B cell (primary cell): ENCODE measurements at regions not wholly inside any gene's neighbourhood (a gene's known extent, or its start where the extent isn't known, plus 50 kb on each side); places are given as distances from the start of the nearest gene placed in this dataset.

ENCODE experiments used
- ATAC-seq: fragments of 200-7000 bp; cut with Tn5 transposase; one replicate; pipeline ENCODE4 v1.10.0; 2021; ENCODE audit warnings: low read depth, mild to moderate bottlenecking, moderate number of reproducible peaks, moderate library complexity
- CTCF ChIA-PET: fragments of 350-600 bp; sonication (Branson Sonifier 250); formaldehyde crosslinking; loops from one replicate; lab custom pipeline; 2021; ENCODE audit warnings: antibody characterized with exemption, inconsistent platforms; lab: Charles Lee
- POLR2A ChIA-PET: fragments of 350-600 bp; sonication (Branson Sonifier 250); formaldehyde crosslinking; loops from one replicate; lab custom pipeline; 2021; ENCODE audit warnings: antibody characterized with exemption; lab: Charles Lee
- DNase-seq: peaks from one replicate; pipeline ENCODE4 v3.0.0; 2013
- H2AFZ ChIP-seq: 2 replicates; pipeline ENCODE4 v1.6.1; 2012; ENCODE audit warnings: mild to moderate bottlenecking, low read depth, low read length; ENCODE audit not compliant: insufficient read depth, poor library complexity, severe bottlenecking
- H3K27ac ChIP-seq, 2 donors: 1 replicate in 1 of 2; 2 replicates in 1 of 2; pipeline ENCODE4 v1.5.1; 2012 to 2013; ENCODE audit warnings: low read length in 2 of 2, mild to moderate bottlenecking in 2 of 2, moderate library complexity in 1 of 2
- H3K27me3 ChIP-seq, 4 experiments: fragments of 200-600 bp in 1 of 4; sonication (generic) in 1 of 4; replicated peaks in 1 of 4; 1 replicate in 2 of 4; 2 replicates in 2 of 4; pipeline versions ENCODE4 v1.6.1 to v1.7.0; 2013 to 2016; ENCODE audit warnings: low read length in 3 of 4, mild to moderate bottlenecking in 2 of 4, mixed read lengths in 1 of 4, moderate library complexity in 1 of 4; ENCODE audit not compliant: insufficient read depth in 4 of 4, control insufficient read depth in 3 of 4; ENCODE audit errors: control extremely low read depth in 1 of 4
- H3K36me3 ChIP-seq, 2 experiments: replicated peaks in 1 of 2; 1 replicate in 1 of 2; 2 replicates in 1 of 2; pipeline versions ENCODE4 v1.6.1 to v1.7.1; 2013; ENCODE audit warnings: low read length in 1 of 2; ENCODE audit not compliant: insufficient read depth in 2 of 2, control insufficient read depth in 1 of 2; ENCODE audit errors: control extremely low read depth in 1 of 2, extremely low read depth in 1 of 2
- H3K4me1 ChIP-seq, 2 donors: fragments of 200-600 bp in 1 of 2; sonication (generic) in 1 of 2; 1 replicate in 1 of 2; 2 replicates in 1 of 2; pipeline versions ENCODE4 v1.5.1 to v1.6.1; 2013 to 2017; ENCODE audit warnings: low read length in 2 of 2; ENCODE audit not compliant: control insufficient read depth in 2 of 2, insufficient read depth in 2 of 2
- H3K4me2 ChIP-seq: replicated peaks from 2 replicates; pipeline ENCODE3; 2012; ENCODE audit warnings: mild to moderate bottlenecking, low read depth, low read length; ENCODE audit not compliant: poor library complexity, severe bottlenecking
- H3K4me3 ChIP-seq, 5 experiments: fragments of 200-600 bp in 1 of 5; sonication (generic) in 1 of 5; 1 replicate in 3 of 5; 2 replicates in 2 of 5; pipeline versions ENCODE4 v1.5.1 to v1.7.0; 2011 to 2016; ENCODE audit warnings: low read length in 4 of 5, mild to moderate bottlenecking in 4 of 5, low read depth in 2 of 5, control low read depth in 1 of 5, moderate library complexity in 1 of 5; ENCODE audit not compliant: insufficient read depth in 1 of 5; ENCODE audit errors: control extremely low read depth in 1 of 5, extremely low read depth in 1 of 5
- H3K79me2 ChIP-seq: fragments of 200-600 bp; sonication (generic); one replicate; pipeline ENCODE4 v1.6.0; 2016; ENCODE audit warnings: low read length; ENCODE audit not compliant: control insufficient read depth, insufficient read depth
- H3K9ac ChIP-seq: fragments of 200-600 bp; sonication (generic); 2 replicates; pipeline ENCODE4 v1.6.1; 2017; ENCODE audit warnings: mild to moderate bottlenecking, low read length, moderate library complexity
- H3K9me3 ChIP-seq, 3 donors: one replicate each; pipeline versions ENCODE4 v1.6.1 to v1.7.1; 2013; ENCODE audit warnings: low read length in 2 of 3; ENCODE audit not compliant: control insufficient read depth in 2 of 3, insufficient read depth in 1 of 3; ENCODE audit errors: control extremely low read depth in 1 of 3
- H4K20me1 ChIP-seq: 2 replicates; pipeline ENCODE4 v1.6.0; 2012; ENCODE audit warnings: mild to moderate bottlenecking, low read length; ENCODE audit not compliant: insufficient read depth, control insufficient read depth, poor library complexity, severe bottlenecking
- H3K27ac Mint-ChIP-seq: one replicate; pipeline ENCODE4 v1.8.0; 2021; ENCODE audit warnings: mixed read lengths
- H3K27me3 Mint-ChIP-seq: one replicate; pipeline ENCODE4 v1.8.0; 2021; ENCODE audit warnings: mixed read lengths
- H3K4me1 Mint-ChIP-seq: one replicate; pipeline ENCODE4 v1.8.0; 2021; ENCODE audit warnings: mixed read lengths
- H3K4me3 Mint-ChIP-seq: one replicate; pipeline ENCODE4 v1.8.0; 2021; ENCODE audit warnings: mixed read lengths
- H3K9me3 Mint-ChIP-seq: one replicate; pipeline ENCODE4 v1.8.0; 2022; ENCODE audit warnings: mixed read lengths; ENCODE audit not compliant: insufficient read depth
- EZH2 ChIP-seq: IDR thresholded peaks from 2 replicates; pipeline ENCODE4 v1.6.1; 2012; ENCODE audit warnings: borderline replicate concordance, low read depth, mild to moderate bottlenecking, moderate library complexity, low read length; ENCODE audit not compliant: insufficient read depth, poor library complexity, severe bottlenecking
- WGBS: methylation state at CpG from one replicate; pipeline ENCODE4 v1.1.5; 2013; ENCODE audit warnings: missing lambda C conversion rate; ENCODE audit not compliant: insufficient coverage; 5-methylcytosine and 5-hydroxymethylcytosine counted together
- intact Hi-C: fragments of 100-400 bp; cut with micrococcal nuclease; formaldehyde crosslinking; loops from one replicate; pipeline ENCODE4 v1.10.0; 2022
- TF ChIP-seq, protein P1 (sequence below): fragments of 200-600 bp; IDR thresholded peaks from one replicate; pipeline ENCODE4 v1.8.0; 2022; ENCODE audit warnings: antibody characterized with exemption, mild to moderate bottlenecking

- no peak overlapping the region for H2AFZ ChIP-seq
- no peak overlapping the region for H3K27ac Mint-ChIP-seq
- peaks cover 13% of the 10 kb centered on the region for H3K27me3 Mint-ChIP-seq
- H3K4me1 Mint-ChIP-seq, result no peaks in the 10 kb centered on the region
- no peaks in the 10 kb centered on the region for H3K4me1 ChIP-seq
- intact Hi-C loops, result no loop called here
- POLR2A ChIA-PET, result no interaction called here
- H3K9me3 ChIP-seq, result no peaks in the 10 kb centered on the region
- no peak overlapping the region for H3K4me3 Mint-ChIP-seq
- no peak for ATAC-seq
- H3K79me2 ChIP-seq, result no peaks in the 10 kb centered on the region
- no peaks in the 10 kb centered on the region for H3K9me3 Mint-ChIP-seq
- H3K4me2 ChIP-seq, result no peak overlapping the region
- H3K4me3 ChIP-seq, result no peak overlapping the region
- WGBS, result 67% methylated on average over 1 of the region's 2 CpGs
- H3K27ac ChIP-seq, result no peak overlapping the region
- DNase-seq, result no peak
- H3K27me3 ChIP-seq, result no peaks in the 10 kb centered on the region
- no peaks in the 10 kb centered on the region for H4K20me1 ChIP-seq
- CTCF ChIA-PET, result interaction anchor here (1.0 kb wide), 1 partner anchor 106 kb away, joined by 4 read pairs; no protein-coding TSS in a partner anchor
- no peaks in the 10 kb centered on the region for H3K36me3 ChIP-seq
- no peak overlapping the region for H3K9ac ChIP-seq
- no peak for TF ChIP-seq EZH2
- TF ChIP-seq, protein P1, sequence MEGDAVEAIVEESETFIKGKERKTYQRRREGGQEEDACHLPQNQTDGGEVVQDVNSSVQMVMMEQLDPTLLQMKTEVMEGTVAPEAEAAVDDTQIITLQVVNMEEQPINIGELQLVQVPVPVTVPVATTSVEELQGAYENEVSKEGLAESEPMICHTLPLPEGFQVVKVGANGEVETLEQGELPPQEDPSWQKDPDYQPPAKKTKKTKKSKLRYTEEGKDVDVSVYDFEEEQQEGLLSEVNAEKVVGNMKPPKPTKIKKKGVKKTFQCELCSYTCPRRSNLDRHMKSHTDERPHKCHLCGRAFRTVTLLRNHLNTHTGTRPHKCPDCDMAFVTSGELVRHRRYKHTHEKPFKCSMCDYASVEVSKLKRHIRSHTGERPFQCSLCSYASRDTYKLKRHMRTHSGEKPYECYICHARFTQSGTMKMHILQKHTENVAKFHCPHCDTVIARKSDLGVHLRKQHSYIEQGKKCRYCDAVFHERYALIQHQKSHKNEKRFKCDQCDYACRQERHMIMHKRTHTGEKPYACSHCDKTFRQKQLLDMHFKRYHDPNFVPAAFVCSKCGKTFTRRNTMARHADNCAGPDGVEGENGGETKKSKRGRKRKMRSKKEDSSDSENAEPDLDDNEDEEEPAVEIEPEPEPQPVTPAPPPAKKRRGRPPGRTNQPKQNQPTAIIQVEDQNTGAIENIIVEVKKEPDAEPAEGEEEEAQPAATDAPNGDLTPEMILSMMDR, result no peak
Observed at GRCh38 chr6:99013145-99013544, 65.4 kb upstream of the FBXL4 start.

DNA sequence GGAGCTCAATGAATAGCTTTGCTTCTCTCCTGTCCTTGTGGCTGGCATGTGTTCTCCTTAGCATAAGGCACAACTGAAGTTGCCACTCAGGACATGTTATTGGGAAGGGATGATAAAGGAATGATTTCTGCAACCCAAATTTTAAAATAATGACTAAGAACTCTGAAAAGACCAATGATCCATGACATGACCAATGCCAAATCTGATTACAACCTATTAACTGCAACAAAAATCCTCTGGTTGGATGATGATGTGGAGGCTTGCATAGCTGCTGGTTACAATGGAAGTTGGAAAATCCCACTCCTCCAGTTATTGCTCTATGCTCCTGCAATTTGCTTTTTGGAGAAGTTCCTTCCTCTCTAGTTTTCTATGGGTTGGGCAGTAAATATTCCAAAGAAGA is 63.4 kb upstream of the FBXL4 start:
- Mint-ChIP-seq H3K4me3 (no peak overlapping the region), H3K27me3 (peaks cover 9% of the 10 kb centered on the region), H3K27ac (no peak overlapping the region), H3K9me3 (no peaks in the 10 kb centered on the region), H3K4me1 (no peaks in the 10 kb centered on the region)
- no peak overlapping the region for H2AFZ ChIP-seq
- no peak overlapping the region for H3K9ac ChIP-seq
- intact Hi-C loops, result no loop called here
- DNase-seq, result no peak
- H3K36me3 ChIP-seq, result no peaks in the 10 kb centered on the region
- H3K79me2 ChIP-seq, result no peaks in the 10 kb centered on the region
- no peak overlapping the region for H3K4me2 ChIP-seq
- H3K27ac ChIP-seq, result no peak overlapping the region
- ChIA-PET POLR2A (no interaction called here), CTCF (no interaction called here)
- H3K9me3 ChIP-seq, result no peaks in the 10 kb centered on the region
- no peak for ATAC-seq
- no peak for TF ChIP-seq EZH2
- TF ChIP-seq, protein P1, result no peak
- H3K4me3 ChIP-seq, result no peak overlapping the region
- H4K20me1 ChIP-seq, result no peaks in the 10 kb centered on the region
- H3K27me3 ChIP-seq, result no peaks in the 10 kb centered on the region
- no peaks in the 10 kb centered on the region for H3K4me1 ChIP-seq
